ENCODE measurements at regions not wholly inside any gene's neighbourhood (a gene's known extent, or its start where the extent isn't known, plus 50 kb on each side); places are given as distances from the start of the nearest gene placed in this dataset.

DNA sequence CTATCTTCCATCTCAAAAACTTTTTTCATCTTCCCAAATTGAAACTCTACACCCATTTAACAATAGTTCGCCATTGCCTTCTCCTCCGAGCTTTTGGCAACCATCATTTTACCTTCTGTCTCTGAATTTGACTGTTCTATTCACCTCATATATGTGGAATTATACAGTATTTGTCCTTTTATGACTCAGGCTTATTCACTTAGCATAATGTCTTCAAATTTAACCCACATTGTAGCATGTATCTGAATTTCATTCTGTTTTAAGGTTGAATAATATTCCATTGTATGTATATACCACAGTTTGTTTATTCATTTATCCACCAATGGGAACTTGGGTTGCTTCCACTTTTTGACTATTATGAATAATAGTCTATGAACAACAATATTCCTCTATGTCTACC lies 233.9 kb downstream of the GPD2 start:
- BruUV-seq (replicated peaks): no TSS peak
- no peaks in the 10 kb centered on the region for H3K36me3 Mint-ChIP-seq (ENCODE audit: insufficient read depth, unreplicated experiment)
- Histone ChIP-seq H3K27me3 (replicated peaks; ENCODE audit: control insufficient read depth, insufficient read depth, low read length) (no peaks in the 10 kb centered on the region), H3K9me3 (no peaks in the 10 kb centered on the region), H3K4me3 (ENCODE audit: low read depth, low read length) (no peak overlapping the region), H3K36me3 (ENCODE audit: control insufficient read depth, insufficient read depth, low read length) (no peaks in the 10 kb centered on the region), H3K4me1 (no peaks in the 10 kb centered on the region)
- intact Hi-C loops (cut with micrococcal nuclease; ENCODE audit: unreplicated experiment): loop anchor here (10.0 kb wide), 1 partner anchor 1295 kb away; no protein-coding TSS in a partner anchor
- ChIA-PET POLR2A (no interaction called here), CTCF (no interaction called here)
- DNase-seq: no peak
- H3K4me3 Mint-ChIP-seq (ENCODE audit: unreplicated experiment): no peak overlapping the region
- H3K27me3 Mint-ChIP-seq (ENCODE audit: insufficient read depth, unreplicated experiment): no peaks in the 10 kb centered on the region
- H3K4me1 Mint-ChIP-seq (ENCODE audit: low read depth, unreplicated experiment): no peaks in the 10 kb centered on the region
- H3K27ac Mint-ChIP-seq (ENCODE audit: unreplicated experiment): no peak overlapping the region
- TF ChIP-seq, protein P1, sequence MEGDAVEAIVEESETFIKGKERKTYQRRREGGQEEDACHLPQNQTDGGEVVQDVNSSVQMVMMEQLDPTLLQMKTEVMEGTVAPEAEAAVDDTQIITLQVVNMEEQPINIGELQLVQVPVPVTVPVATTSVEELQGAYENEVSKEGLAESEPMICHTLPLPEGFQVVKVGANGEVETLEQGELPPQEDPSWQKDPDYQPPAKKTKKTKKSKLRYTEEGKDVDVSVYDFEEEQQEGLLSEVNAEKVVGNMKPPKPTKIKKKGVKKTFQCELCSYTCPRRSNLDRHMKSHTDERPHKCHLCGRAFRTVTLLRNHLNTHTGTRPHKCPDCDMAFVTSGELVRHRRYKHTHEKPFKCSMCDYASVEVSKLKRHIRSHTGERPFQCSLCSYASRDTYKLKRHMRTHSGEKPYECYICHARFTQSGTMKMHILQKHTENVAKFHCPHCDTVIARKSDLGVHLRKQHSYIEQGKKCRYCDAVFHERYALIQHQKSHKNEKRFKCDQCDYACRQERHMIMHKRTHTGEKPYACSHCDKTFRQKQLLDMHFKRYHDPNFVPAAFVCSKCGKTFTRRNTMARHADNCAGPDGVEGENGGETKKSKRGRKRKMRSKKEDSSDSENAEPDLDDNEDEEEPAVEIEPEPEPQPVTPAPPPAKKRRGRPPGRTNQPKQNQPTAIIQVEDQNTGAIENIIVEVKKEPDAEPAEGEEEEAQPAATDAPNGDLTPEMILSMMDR (IDR thresholded peaks at IDR 0.05; ENCODE audit: insufficient read depth in 1 of 2, low read depth in 1 of 2, low read length in 1 of 2, severe bottlenecking in 1 of 2, unreplicated experiment in 1 of 2): no peak
- peaks cover 9% of the 10 kb centered on the region for H3K9me3 Mint-ChIP-seq (ENCODE audit: unreplicated experiment)

DNA sequence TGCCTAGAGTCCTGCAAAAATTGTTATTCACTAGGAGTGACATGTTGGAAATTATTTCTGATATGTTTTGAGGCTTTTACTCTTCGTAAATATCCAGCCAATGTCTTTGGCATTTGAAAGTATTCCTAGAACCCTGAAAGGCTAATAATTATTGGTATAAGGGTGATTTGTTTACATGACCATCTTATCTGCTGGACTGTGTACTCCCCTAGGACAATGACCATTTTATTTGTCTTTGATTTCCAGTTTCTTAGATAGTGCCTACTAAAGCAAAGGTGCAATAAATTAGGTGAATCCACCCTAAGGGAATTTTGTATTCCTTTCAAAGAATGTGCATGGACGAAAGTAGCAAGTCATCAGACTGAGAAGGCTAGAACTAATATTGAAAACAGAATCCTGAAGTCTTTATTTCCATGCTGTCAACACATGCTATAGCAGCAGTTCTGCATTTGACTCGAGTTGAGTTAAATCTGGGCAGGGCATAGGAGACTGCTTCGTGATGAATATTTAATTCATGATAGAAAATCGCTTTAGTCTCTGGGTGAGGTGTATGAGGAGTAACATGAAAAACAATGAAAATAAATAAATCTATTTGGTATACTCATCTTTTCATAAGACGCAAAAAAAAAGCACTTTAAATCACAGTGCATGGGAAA lies 235.7 kb downstream of the GPD2 start:
- no TSS peak for BruUV-seq (replicated peaks)
- no peak overlapping the region for H3K4me3 ChIP-seq (ENCODE audit: low read depth, low read length)
- H3K36me3 ChIP-seq (ENCODE audit: control insufficient read depth, insufficient read depth, low read length): no peaks in the 10 kb centered on the region
- DNase-seq: no peak
- Mint-ChIP-seq H3K27ac (ENCODE audit: unreplicated experiment) (no peak overlapping the region), H3K9me3 (ENCODE audit: unreplicated experiment) (peaks cover 9% of the 10 kb centered on the region), H3K4me3 (ENCODE audit: unreplicated experiment) (no peak overlapping the region), H3K4me1 (ENCODE audit: low read depth, unreplicated experiment) (no peaks in the 10 kb centered on the region), H3K36me3 (ENCODE audit: insufficient read depth, unreplicated experiment) (no peaks in the 10 kb centered on the region), H3K27me3 (ENCODE audit: insufficient read depth, unreplicated experiment) (no peaks in the 10 kb centered on the region)
- no peaks in the 10 kb centered on the region for H3K27me3 ChIP-seq (replicated peaks; ENCODE audit: control insufficient read depth, insufficient read depth, low read length)
- TF ChIP-seq, protein P1 (IDR thresholded peaks at IDR 0.05; ENCODE audit: insufficient read depth in 1 of 2, low read depth in 1 of 2, low read length in 1 of 2, severe bottlenecking in 1 of 2, unreplicated experiment in 1 of 2): no peak
- no peaks in the 10 kb centered on the region for H3K4me1 ChIP-seq
- ChIA-PET POLR2A (no interaction called here), CTCF (no interaction called here)
- no peaks in the 10 kb centered on the region for H3K9me3 ChIP-seq
- intact Hi-C loops (cut with micrococcal nuclease; ENCODE audit: unreplicated experiment): loop anchor here (10.0 kb wide), 1 partner anchor 1297 kb away; no protein-coding TSS in a partner anchor

DNA sequence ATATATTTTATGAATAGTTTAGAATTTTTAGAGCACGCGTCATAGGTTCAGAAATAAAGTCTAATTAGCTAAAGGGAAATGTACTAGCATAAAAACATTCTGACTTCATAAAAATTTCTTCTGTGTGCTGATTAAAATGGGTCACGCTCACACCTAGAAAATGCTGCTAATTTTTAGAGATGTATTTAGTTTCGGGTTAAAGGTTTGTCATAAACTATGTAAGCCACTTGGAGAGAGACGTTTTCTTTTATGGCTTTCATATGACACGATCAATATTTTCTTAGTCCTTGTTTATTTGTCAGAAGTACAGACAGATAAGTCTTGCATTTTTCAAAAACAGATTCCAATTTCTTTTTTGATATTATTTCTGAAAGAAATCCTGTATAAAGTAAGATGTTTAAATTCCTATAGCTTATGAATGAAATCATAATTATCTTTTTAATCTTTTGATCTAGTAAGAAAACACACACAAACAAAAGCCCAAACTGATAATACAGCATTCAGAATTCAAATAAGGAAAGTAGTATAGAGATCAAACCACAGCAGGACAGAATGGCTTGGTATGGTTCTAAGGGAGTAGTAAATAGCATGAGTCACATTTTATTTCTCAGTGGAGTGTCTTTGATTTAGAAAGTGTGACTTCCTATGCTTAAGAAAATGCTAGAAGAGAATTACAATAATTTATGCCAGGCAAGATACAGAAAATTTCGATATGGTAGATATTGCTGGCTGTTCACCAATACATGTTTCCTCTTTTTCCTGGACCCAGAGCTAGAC lies 236.6 kb downstream of the GPD2 start:
- TF ChIP-seq, protein P1 (IDR thresholded peaks at IDR 0.05; ENCODE audit: insufficient read depth in 1 of 2, low read depth in 1 of 2, low read length in 1 of 2, severe bottlenecking in 1 of 2, unreplicated experiment in 1 of 2): no peak
- H3K27me3 Mint-ChIP-seq (ENCODE audit: insufficient read depth, unreplicated experiment): no peaks in the 10 kb centered on the region
- intact Hi-C loops (cut with micrococcal nuclease; ENCODE audit: unreplicated experiment): loop anchor here (10.0 kb wide), 1 partner anchor 1298 kb away; no protein-coding TSS in a partner anchor
- no peaks in the 10 kb centered on the region for H3K9me3 ChIP-seq
- H3K4me1 Mint-ChIP-seq (ENCODE audit: low read depth, unreplicated experiment): no peaks in the 10 kb centered on the region
- BruUV-seq (replicated peaks): no TSS peak
- no peaks in the 10 kb centered on the region for H3K36me3 ChIP-seq (ENCODE audit: control insufficient read depth, insufficient read depth, low read length)
- no peaks in the 10 kb centered on the region for H3K27me3 ChIP-seq (replicated peaks; ENCODE audit: control insufficient read depth, insufficient read depth, low read length)
- H3K36me3 Mint-ChIP-seq (ENCODE audit: insufficient read depth, unreplicated experiment): no peaks in the 10 kb centered on the region
- H3K9me3 Mint-ChIP-seq (ENCODE audit: unreplicated experiment): peaks cover 9% of the 10 kb centered on the region
- CTCF ChIA-PET: interaction anchor here (0.6 kb wide), 1 partner anchor 286 kb away, joined by 3 read pairs; no protein-coding TSS in a partner anchor
- H3K4me1 ChIP-seq: no peaks in the 10 kb centered on the region
- H3K4me3 ChIP-seq (ENCODE audit: low read depth, low read length): no peak overlapping the region
- no peak overlapping the region for H3K4me3 Mint-ChIP-seq (ENCODE audit: unreplicated experiment)
- no peak for DNase-seq
- POLR2A ChIA-PET: no interaction called here
- no peak overlapping the region for H3K27ac Mint-ChIP-seq (ENCODE audit: unreplicated experiment)

Measured in Caco-2 (cell line).